ENCODE measurements at regions not wholly inside any gene's neighbourhood (a gene's known extent, or its start where the extent isn't known, plus 50 kb on each side); places are given as distances from the start of the nearest gene placed in this dataset.

DNA sequence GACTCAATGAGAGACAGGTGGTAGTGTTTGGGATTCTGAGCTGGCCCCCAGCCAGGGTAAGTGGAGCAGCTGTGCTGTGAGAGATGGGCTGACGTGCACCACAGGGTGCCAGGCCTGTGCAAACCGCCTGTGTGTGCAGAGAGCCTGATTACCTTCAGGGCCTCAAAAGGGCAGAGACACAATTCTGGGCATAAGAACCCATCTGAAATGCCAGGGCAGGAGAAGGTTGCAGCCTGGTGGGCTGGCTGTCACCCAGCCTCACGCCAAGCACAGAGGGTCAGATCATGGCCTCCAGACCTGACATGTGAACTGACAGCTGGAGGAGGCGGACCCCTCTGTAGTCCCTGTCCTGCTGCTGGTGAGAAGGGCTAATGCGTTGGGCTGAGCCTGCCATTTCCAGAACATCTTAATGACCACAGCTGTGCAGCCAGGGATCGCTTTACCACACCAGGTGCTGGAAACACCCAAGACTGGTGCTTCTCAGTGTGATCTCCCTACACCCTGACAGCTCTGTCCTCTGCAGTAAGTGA is 100.9 kb downstream of the ARL4C start:
- Histone ChIP-seq H3K79me2 (ENCODE audit: insufficient read depth, low read length) (no peaks in the 10 kb centered on the region), H3K4me2 (ENCODE audit: low read depth, low read length) (no peak overlapping the region), H3K4me1 (ENCODE audit: insufficient read depth, low read length) (no peaks in the 10 kb centered on the region), H3K36me3 (replicated peaks in 1 of 2; ENCODE audit: control insufficient read depth in 1 of 2, insufficient read depth in 2 of 2, low read length in 2 of 2) (no peaks in the 10 kb centered on the region), H3K27me3 (ENCODE audit: control insufficient read depth in 1 of 2, insufficient read depth in 2 of 2, low read length in 2 of 2) (0 out of 5 replicates have a peak, but pooled peaks cover 0 to 12% of the 10 kb centered on the region in 2 experiments), H4K20me1 (ENCODE audit: insufficient read depth, low read length) (no peaks in the 10 kb centered on the region), H3K4me3 (replicated peaks in 1 of 3; ENCODE audit: insufficient read depth in 1 of 3, low read depth in 2 of 3, low read length in 3 of 3) (no peak overlapping the region), H3K27ac (ENCODE audit: extremely low read length, insufficient read depth, low read length) (no peak overlapping the region), H3K9me3 (ENCODE audit: low read length) (no peaks in the 10 kb centered on the region), H2AFZ (ENCODE audit: low read length) (no peak overlapping the region), H3K9ac (ENCODE audit: insufficient read depth, low read depth, low read length) (no peak overlapping the region)
- FAIRE-seq, result no peak
- WGBS (ENCODE audit: low lambda C conversion rate), result 22% methylated on average over 4 of the region's 6 CpGs
- no peak for DNase-seq (ENCODE audit: low spot score)
- TF ChIP-seq MED1 (CRISPR knock-in tag; IDR thresholded peaks at IDR 0.05) (no peak), ZNF703 (CRISPR knock-in tag; IDR thresholded peaks at IDR 0.05; ENCODE audit: borderline replicate concordance) (no peak), HES4 (CRISPR knock-in tag; IDR thresholded peaks at IDR 0.05; ENCODE audit: borderline replicate concordance) (no peak), NFE2 (CRISPR knock-in tag; IDR thresholded peaks at IDR 0.05) (no peak), XBP1 (CRISPR knock-in tag; IDR thresholded peaks at IDR 0.05) (no peak), ARNTL (CRISPR knock-in tag; IDR thresholded peaks at IDR 0.05) (no peak), ZSCAN12 (CRISPR knock-in tag; IDR thresholded peaks at IDR 0.05) (no peak)
- POLR2A ChIA-PET, result no interaction called here
- in situ Hi-C loops (cut with HindIII; ENCODE audit: extremely low pct_ligation_motif_present, low pct_unique_long_range_greater_than_20kb) (no loop called here), intact Hi-C loops (cut with micrococcal nuclease; ENCODE audit: unreplicated experiment) (no loop called here)
- BruUV-seq (replicated peaks), result no TSS peak
- CTCF ChIA-PET (ENCODE audit: low intra/inter-chr PET ratio, low total read pairs), result no interaction called here
- ATAC-seq, result no peak

DNA sequence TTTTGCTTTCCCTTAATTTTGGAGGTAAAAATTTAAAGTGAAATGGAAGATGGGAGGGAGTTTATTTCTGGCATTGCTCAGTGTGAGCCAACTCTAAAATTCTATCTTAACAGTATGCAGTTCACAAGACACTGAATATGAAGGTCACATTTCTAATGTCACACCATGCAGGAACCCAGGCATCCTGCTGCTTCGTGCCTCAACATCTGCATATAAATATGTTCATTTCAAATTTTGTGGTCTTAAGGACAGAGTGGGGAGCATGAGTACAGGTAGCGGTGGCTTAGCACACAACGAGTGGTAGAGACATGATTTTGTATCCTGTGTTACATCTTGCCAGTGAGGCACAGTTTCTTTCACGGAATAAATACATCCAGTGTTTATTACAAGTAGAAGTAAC is 102.4 kb downstream of the ARL4C start:
- 0 out of 5 replicates have a peak, but pooled peaks cover 0 to 12% of the 10 kb centered on the region in 2 experiments for H3K27me3 ChIP-seq (ENCODE audit: control insufficient read depth in 1 of 2, insufficient read depth in 2 of 2, low read length in 2 of 2)
- H3K4me3 ChIP-seq (replicated peaks in 1 of 3; ENCODE audit: insufficient read depth in 1 of 3, low read depth in 2 of 3, low read length in 3 of 3), result no peak overlapping the region
- no peak for DNase-seq (ENCODE audit: low spot score)
- H3K4me2 ChIP-seq (ENCODE audit: low read depth, low read length), result no peak overlapping the region
- no peak for FAIRE-seq
- ChIA-PET POLR2A (no interaction called here), CTCF (ENCODE audit: low intra/inter-chr PET ratio, low total read pairs) (no interaction called here)
- WGBS (ENCODE audit: low lambda C conversion rate), result 49% methylated on average over 4 of the region's 4 CpGs
- H3K9ac ChIP-seq (ENCODE audit: insufficient read depth, low read depth, low read length), result no peak overlapping the region
- H2AFZ ChIP-seq (ENCODE audit: low read length), result no peak overlapping the region
- H3K27ac ChIP-seq (ENCODE audit: extremely low read length, insufficient read depth, low read length), result no peak overlapping the region
- in situ Hi-C loops (cut with HindIII; ENCODE audit: extremely low pct_ligation_motif_present, low pct_unique_long_range_greater_than_20kb), result no loop called here
- intact Hi-C loops (cut with micrococcal nuclease; ENCODE audit: unreplicated experiment), result no loop called here
- ATAC-seq, result no peak
- H3K79me2 ChIP-seq (ENCODE audit: insufficient read depth, low read length), result no peaks in the 10 kb centered on the region
- no peaks in the 10 kb centered on the region for H3K9me3 ChIP-seq (ENCODE audit: low read length)
- H3K36me3 ChIP-seq (replicated peaks in 1 of 2; ENCODE audit: control insufficient read depth in 1 of 2, insufficient read depth in 2 of 2, low read length in 2 of 2), result no peaks in the 10 kb centered on the region
- no peaks in the 10 kb centered on the region for H3K4me1 ChIP-seq (ENCODE audit: insufficient read depth, low read length)
- BruUV-seq (replicated peaks), result no TSS peak
- no peaks in the 10 kb centered on the region for H4K20me1 ChIP-seq (ENCODE audit: insufficient read depth, low read length)
- TF ChIP-seq ZNF501 (CRISPR knock-in tag; IDR thresholded peaks at IDR 0.05) (no peak), SP2 (CRISPR knock-in tag; IDR thresholded peaks at IDR 0.05) (no peak), ZFP1 (CRISPR knock-in tag; IDR thresholded peaks at IDR 0.05) (no peak), REXO4 (CRISPR knock-in tag; IDR thresholded peaks at IDR 0.05; ENCODE audit: borderline replicate concordance) (no peak), ZNF383 (CRISPR knock-in tag; IDR thresholded peaks at IDR 0.05; ENCODE audit: borderline replicate concordance) (no peak), ZNF577 (CRISPR knock-in tag; IDR thresholded peaks at IDR 0.05; ENCODE audit: borderline replicate concordance, low read depth) (no peak)
- TF ChIP-seq, protein P1, sequence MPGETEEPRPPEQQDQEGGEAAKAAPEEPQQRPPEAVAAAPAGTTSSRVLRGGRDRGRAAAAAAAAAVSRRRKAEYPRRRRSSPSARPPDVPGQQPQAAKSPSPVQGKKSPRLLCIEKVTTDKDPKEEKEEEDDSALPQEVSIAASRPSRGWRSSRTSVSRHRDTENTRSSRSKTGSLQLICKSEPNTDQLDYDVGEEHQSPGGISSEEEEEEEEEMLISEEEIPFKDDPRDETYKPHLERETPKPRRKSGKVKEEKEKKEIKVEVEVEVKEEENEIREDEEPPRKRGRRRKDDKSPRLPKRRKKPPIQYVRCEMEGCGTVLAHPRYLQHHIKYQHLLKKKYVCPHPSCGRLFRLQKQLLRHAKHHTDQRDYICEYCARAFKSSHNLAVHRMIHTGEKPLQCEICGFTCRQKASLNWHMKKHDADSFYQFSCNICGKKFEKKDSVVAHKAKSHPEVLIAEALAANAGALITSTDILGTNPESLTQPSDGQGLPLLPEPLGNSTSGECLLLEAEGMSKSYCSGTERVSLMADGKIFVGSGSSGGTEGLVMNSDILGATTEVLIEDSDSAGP (CRISPR knock-in tag; IDR thresholded peaks at IDR 0.05; ENCODE audit: borderline replicate concordance), result no peak
- TF ChIP-seq, protein P2, sequence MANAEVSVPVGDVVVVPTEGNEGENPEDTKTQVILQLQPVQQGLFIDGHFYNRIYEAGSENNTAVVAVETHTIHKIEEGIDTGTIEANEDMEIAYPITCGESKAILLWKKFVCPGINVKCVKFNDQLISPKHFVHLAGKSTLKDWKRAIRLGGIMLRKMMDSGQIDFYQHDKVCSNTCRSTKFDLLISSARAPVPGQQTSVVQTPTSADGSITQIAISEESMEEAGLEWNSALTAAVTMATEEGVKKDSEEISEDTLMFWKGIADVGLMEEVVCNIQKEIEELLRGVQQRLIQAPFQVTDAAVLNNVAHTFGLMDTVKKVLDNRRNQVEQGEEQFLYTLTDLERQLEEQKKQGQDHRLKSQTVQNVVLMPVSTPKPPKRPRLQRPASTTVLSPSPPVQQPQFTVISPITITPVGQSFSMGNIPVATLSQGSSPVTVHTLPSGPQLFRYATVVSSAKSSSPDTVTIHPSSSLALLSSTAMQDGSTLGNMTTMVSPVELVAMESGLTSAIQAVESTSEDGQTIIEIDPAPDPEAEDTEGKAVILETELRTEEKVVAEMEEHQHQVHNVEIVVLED (CRISPR knock-in tag; IDR thresholded peaks at IDR 0.05; ENCODE audit: borderline replicate concordance), result no peak
- TF ChIP-seq, protein P3, sequence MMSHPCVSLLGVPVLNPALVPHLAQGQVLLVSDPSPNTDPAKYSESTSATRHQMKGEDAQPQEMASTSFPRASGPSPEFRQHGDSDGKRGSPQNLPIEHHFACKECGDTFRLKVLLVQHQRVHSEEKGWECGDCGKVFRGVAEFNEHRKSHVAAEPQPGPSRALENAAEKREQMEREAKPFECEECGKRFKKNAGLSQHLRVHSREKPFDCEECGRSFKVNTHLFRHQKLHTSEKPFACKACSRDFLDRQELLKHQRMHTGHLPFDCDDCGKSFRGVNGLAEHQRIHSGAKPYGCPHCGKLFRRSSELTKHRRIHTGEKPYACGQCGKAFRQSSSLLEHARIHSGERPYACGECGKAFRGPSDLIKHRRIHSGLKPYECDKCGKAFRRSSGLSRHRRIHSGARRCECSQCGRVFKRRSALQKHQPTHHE (CRISPR knock-in tag; IDR thresholded peaks at IDR 0.05; ENCODE audit: borderline replicate concordance), result no peak

Data from HepG2 (cell line).